DOHH2 (cell line): ENCODE measurements at regions not wholly inside any gene's neighbourhood (a gene's known extent, or its start where the extent isn't known, plus 50 kb on each side); places are given as distances from the start of the nearest gene placed in this dataset.

Source experiments
- H3F3A ChIP-seq: fragments of 200-600 bp; sonication (generic), shearing (Covaris generic); 2 replicates; pipeline ENCODE4 v1.6.0; 2016; ENCODE audit warnings: antibody characterized with exemption, mild to moderate bottlenecking; ENCODE audit not compliant: control insufficient read depth, insufficient read depth
- H3K27ac ChIP-seq: fragments of 200-600 bp; sonication (generic); 2 replicates; pipeline ENCODE4 v1.5.1; 2014; ENCODE audit warnings: low read depth, mild to moderate bottlenecking, low read length, moderate library complexity
- H3K27me3 ChIP-seq: fragments of 200-600 bp; sonication (generic); 2 replicates; pipeline ENCODE4 v1.6.1; 2014; ENCODE audit warnings: mild to moderate bottlenecking, low read length, mixed read lengths; ENCODE audit not compliant: control insufficient read depth
- H3K36me3 ChIP-seq: fragments of 200-600 bp; sonication (generic); 2 replicates; pipeline ENCODE4 v1.6.1; 2014; ENCODE audit warnings: mild to moderate bottlenecking, low read length, moderate library complexity, mixed read lengths; ENCODE audit not compliant: control insufficient read depth
- H3K4me1 ChIP-seq: fragments of 200-600 bp; sonication (generic); 2 replicates; pipeline ENCODE4 v1.6.1; 2014; ENCODE audit warnings: mild to moderate bottlenecking, low read length, mixed read lengths; ENCODE audit not compliant: control insufficient read depth
- H3K4me2 ChIP-seq: fragments of 200-600 bp; sonication (generic); 2 replicates; pipeline ENCODE4 v1.6.0; 2014; ENCODE audit warnings: mild to moderate bottlenecking, low read length, moderate library complexity
- H3K4me3 ChIP-seq: fragments of 200-600 bp; sonication (generic); 2 replicates; pipeline ENCODE4 v1.5.1; 2014; ENCODE audit warnings: mild to moderate bottlenecking, low read length, mixed read lengths
- H3K79me2 ChIP-seq: fragments of 200-600 bp; sonication (generic); 2 replicates; pipeline ENCODE4 v1.6.1; 2014; ENCODE audit warnings: mild to moderate bottlenecking, low read length, mixed read lengths; ENCODE audit not compliant: control insufficient read depth
- H3K9me2 ChIP-seq: fragments of 200-600 bp; sonication (generic); replicated peaks from 2 replicates; pipeline ENCODE4 v1.6.1; 2014; ENCODE audit warnings: mild to moderate bottlenecking, low read length, mixed read lengths; ENCODE audit not compliant: control insufficient read depth
- H3K9me3 ChIP-seq: fragments of 200-600 bp; sonication (generic); 2 replicates; pipeline ENCODE4 v1.6.1; 2014; ENCODE audit warnings: antibody characterized with exemption, low read length, mixed read lengths; ENCODE audit not compliant: control insufficient read depth, insufficient read depth
- H4K20me1 ChIP-seq: fragments of 200-600 bp; sonication (generic); 2 replicates; pipeline ENCODE4 v1.6.0; 2014; ENCODE audit warnings: low read depth, mild to moderate bottlenecking, antibody characterized with exemption, low read length, moderate library complexity; ENCODE audit not compliant: control insufficient read depth, insufficient read depth
- EZH2phosphoT487 ChIP-seq: fragments of 200-600 bp; sonication (generic); IDR thresholded peaks from 2 replicates; pipeline ENCODE4 v1.6.1; 2017; ENCODE audit warnings: borderline replicate concordance, mild to moderate bottlenecking, antibody characterized with exemption, low read length, moderate library complexity, mixed read lengths
- TF ChIP-seq, protein P1 (sequence below): fragments of 200-600 bp; sonication (generic); IDR thresholded peaks from one replicate; pipeline ENCODE4 v1.5.1; 2014; ENCODE audit warnings: antibody characterized with exemption, mild to moderate bottlenecking, low read depth, low read length; ENCODE audit not compliant: poor library complexity, severe bottlenecking

DNA sequence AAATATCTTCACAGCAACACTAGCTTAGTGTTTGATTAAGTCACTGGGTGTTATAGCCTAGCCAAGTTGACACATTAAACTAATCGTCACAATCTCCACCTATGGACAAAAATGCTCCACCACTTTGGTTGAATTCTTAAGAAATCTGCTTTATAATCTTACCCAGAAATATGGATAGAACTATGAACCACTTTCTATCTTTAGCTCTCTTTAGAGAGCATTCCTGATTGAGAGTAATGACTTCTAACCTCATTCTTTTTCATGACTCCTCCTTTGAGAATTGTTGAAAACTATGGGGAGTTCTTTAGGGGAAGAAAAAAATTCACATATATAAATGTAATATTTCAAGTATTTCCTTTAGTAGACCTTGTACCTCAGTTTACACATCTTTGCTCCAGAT is 1282.2 kb upstream of the ZEB2 start:
- H3K36me3 ChIP-seq: no peaks in the 10 kb centered on the region
- H3K79me2 ChIP-seq: no peaks in the 10 kb centered on the region

DNA sequence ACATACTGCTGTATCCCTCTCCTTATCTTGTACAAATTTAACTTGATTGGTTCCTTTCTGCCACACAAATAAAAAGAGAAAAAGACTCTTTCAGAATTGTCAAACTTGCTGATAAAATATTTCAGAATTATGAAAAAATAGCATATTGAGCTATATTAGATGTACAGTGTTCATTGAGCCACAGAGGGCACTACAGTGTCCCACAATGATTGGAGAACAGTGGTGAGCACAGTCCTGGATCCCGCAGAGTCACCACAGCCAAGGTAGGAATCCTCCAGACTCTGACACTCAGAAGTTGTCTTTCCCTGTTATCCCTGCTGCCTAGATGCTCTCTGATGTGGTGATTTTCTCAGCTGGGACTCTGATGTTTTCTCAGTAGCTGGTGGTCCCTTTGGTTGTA is 1281.3 kb upstream of the ZEB2 start:
- Histone ChIP-seq H3K4me3 (no peak overlapping the region), H3K79me2 (no peaks in the 10 kb centered on the region), H3K4me1 (no peaks in the 10 kb centered on the region), H3K4me2 (no peak overlapping the region), H3F3A (no peaks in the 10 kb centered on the region), H3K9me2 (no peaks in the 10 kb centered on the region), H4K20me1 (no peaks in the 10 kb centered on the region), H3K36me3 (no peaks in the 10 kb centered on the region), H3K27ac (no peak overlapping the region), H3K27me3 (no peaks in the 10 kb centered on the region), H3K9me3 (no peaks in the 10 kb centered on the region)
- no peak for TF ChIP-seq EZH2phosphoT487
- TF ChIP-seq, protein P1, sequence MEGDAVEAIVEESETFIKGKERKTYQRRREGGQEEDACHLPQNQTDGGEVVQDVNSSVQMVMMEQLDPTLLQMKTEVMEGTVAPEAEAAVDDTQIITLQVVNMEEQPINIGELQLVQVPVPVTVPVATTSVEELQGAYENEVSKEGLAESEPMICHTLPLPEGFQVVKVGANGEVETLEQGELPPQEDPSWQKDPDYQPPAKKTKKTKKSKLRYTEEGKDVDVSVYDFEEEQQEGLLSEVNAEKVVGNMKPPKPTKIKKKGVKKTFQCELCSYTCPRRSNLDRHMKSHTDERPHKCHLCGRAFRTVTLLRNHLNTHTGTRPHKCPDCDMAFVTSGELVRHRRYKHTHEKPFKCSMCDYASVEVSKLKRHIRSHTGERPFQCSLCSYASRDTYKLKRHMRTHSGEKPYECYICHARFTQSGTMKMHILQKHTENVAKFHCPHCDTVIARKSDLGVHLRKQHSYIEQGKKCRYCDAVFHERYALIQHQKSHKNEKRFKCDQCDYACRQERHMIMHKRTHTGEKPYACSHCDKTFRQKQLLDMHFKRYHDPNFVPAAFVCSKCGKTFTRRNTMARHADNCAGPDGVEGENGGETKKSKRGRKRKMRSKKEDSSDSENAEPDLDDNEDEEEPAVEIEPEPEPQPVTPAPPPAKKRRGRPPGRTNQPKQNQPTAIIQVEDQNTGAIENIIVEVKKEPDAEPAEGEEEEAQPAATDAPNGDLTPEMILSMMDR: no peak

More for the DNA sequence above, 1282.2 kb upstream of the ZEB2 start:
- no peak overlapping the region for H3K27ac ChIP-seq
- H3K27me3 ChIP-seq: no peaks in the 10 kb centered on the region
- H3K9me3 ChIP-seq: no peaks in the 10 kb centered on the region
- H3F3A ChIP-seq: no peaks in the 10 kb centered on the region
- no peak overlapping the region for H3K4me2 ChIP-seq
- TF ChIP-seq EZH2phosphoT487: no peak
- H4K20me1 ChIP-seq: no peaks in the 10 kb centered on the region
- no peaks in the 10 kb centered on the region for H3K4me1 ChIP-seq
- no peak overlapping the region for H3K4me3 ChIP-seq
- H3K9me2 ChIP-seq: no peaks in the 10 kb centered on the region

DNA sequence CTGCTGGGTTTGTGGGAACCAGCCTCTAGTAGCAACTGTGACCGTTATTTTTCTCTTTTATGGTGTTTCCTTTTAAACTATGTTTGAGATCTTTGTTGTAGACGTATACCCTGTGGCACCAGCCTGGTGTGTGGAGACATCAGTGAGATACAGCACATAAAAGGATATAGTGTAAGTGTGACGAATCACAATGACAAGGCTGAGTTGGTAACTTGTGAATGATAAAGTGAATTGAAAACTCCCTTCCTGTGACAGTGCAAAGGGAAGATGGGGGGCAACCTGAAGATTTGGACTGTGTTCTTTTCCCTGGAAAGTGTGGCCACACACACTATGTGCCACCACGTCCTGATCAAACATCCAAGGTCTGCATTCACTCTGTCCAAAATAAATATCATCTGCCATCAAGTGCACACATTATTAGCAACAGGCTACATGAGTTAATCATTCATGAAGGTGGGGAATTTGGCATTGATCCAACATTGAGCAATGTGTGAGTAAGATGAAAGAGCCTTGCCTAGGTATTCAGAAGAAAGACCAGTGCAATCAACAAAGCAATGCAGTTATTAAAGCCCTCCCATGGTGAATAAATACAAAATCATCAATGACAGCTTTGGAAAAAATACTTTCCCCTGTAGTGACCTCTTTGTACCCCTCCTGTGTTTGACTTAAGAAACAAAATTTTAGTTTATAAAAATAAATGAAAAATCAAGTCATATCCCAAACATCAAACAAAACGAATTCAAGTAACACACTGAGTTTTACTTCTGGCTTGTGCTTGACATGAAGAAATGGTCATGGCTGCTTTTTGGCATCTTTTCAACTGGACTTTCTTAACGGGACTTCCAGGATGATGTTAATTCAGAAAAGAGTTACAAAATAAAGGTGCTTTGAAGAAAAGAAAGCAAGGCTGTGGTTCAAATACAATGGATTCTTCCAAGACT is 1280.5 kb upstream of the ZEB2 start:
- no peaks in the 10 kb centered on the region for H3K9me3 ChIP-seq
- H3F3A ChIP-seq: no peaks in the 10 kb centered on the region
- H3K27me3 ChIP-seq: no peaks in the 10 kb centered on the region
- H3K27ac ChIP-seq: no peak overlapping the region
- H3K36me3 ChIP-seq: no peaks in the 10 kb centered on the region
- no peak overlapping the region for H3K4me3 ChIP-seq
- H3K4me1 ChIP-seq: no peaks in the 10 kb centered on the region
- no peaks in the 10 kb centered on the region for H4K20me1 ChIP-seq
- no peaks in the 10 kb centered on the region for H3K79me2 ChIP-seq
- TF ChIP-seq, protein P1: no peak
- no peak for TF ChIP-seq EZH2phosphoT487
- no peaks in the 10 kb centered on the region for H3K9me2 ChIP-seq
- H3K4me2 ChIP-seq: no peak overlapping the region

DNA sequence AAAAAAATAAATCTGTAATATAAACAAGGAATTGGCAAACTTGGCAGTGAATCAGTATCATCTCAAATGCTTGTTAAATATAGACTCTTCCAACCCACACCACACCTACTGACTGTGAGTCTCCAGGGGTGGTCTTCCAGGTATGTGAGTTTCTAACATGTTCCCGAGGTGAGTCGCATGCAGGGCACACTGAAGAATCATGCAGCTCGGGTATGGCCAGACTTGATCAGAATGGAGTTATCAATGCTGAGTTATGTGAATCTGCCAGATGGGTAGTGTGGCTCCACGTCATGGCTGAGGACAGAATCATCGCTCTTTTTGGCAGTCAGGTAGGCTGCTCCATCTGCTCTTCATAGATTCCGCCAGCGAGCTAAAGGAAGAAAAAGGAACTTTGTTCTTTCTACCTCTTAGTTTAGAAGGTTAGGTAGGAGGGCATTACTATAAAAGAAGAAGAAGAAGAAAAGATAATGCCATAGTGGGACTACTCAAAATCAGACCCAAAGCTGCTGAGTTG is 1279.7 kb upstream of the ZEB2 start:
- Histone ChIP-seq H3K4me2 (no peak overlapping the region), H3K9me3 (no peaks in the 10 kb centered on the region), H3K27me3 (no peaks in the 10 kb centered on the region), H3K27ac (no peak overlapping the region), H3F3A (no peaks in the 10 kb centered on the region), H3K9me2 (no peaks in the 10 kb centered on the region), H3K4me1 (no peaks in the 10 kb centered on the region), H3K36me3 (no peaks in the 10 kb centered on the region), H4K20me1 (no peaks in the 10 kb centered on the region), H3K79me2 (no peaks in the 10 kb centered on the region), H3K4me3 (no peak overlapping the region)
- TF ChIP-seq, protein P1: no peak
- no peak for TF ChIP-seq EZH2phosphoT487
